ENCODE measurements at regions not wholly inside any gene's neighbourhood (a gene's known extent, or its start where the extent isn't known, plus 50 kb on each side); places are given as distances from the start of the nearest gene placed in this dataset.

GRCh38 chr14:84445486-84445885, 1084.5 kb upstream of the FLRT2 start:
- intact Hi-C loops (cut with DNase I) = no loop called here
- no peak for DNase-seq
- H3K9ac ChIP-seq (ENCODE audit: low read depth in 2 of 2, low read length in 2 of 2) = no peak overlapping the region
- H3K27me3 ChIP-seq = no peaks in the 10 kb centered on the region
- H3K36me3 ChIP-seq = no peaks in the 10 kb centered on the region
- no peaks in the 10 kb centered on the region for H3K9me3 ChIP-seq
- no peaks in the 10 kb centered on the region for H3K4me1 ChIP-seq
- TF ChIP-seq CTCF (IDR thresholded peaks at IDR 0.05) = no peak
- no peak overlapping the region for H3K4me3 ChIP-seq
- no peak overlapping the region for H3K27ac ChIP-seq

GRCh38 chr14:84446250-84446649, 1083.7 kb upstream of the FLRT2 start:
- no peak overlapping the region for H3K9ac ChIP-seq (ENCODE audit: low read depth in 2 of 2, low read length in 2 of 2)
- H3K9me3 ChIP-seq = no peaks in the 10 kb centered on the region
- H3K27ac ChIP-seq = no peak overlapping the region
- no peak overlapping the region for H3K4me3 ChIP-seq
- TF ChIP-seq CTCF (IDR thresholded peaks at IDR 0.05) = no peak
- intact Hi-C loops (cut with DNase I) = no loop called here
- H3K27me3 ChIP-seq = no peaks in the 10 kb centered on the region
- H3K4me1 ChIP-seq = no peaks in the 10 kb centered on the region
- DNase-seq = no peak
- no peaks in the 10 kb centered on the region for H3K36me3 ChIP-seq

GRCh38 chr14:84453307-84453950, 1076.5 kb upstream of the FLRT2 start:
- Histone ChIP-seq H3K27me3 (no peaks in the 10 kb centered on the region), H3K9me3 (no peaks in the 10 kb centered on the region), H3K9ac (ENCODE audit: low read depth in 2 of 2, low read length in 2 of 2) (no peak overlapping the region), H3K4me1 (no peaks in the 10 kb centered on the region), H3K4me3 (no peak overlapping the region), H3K36me3 (no peaks in the 10 kb centered on the region), H3K27ac (no peak overlapping the region)
- no peak for DNase-seq
- no peak for TF ChIP-seq CTCF (IDR thresholded peaks at IDR 0.05)
- intact Hi-C loops (cut with DNase I) = no loop called here

GRCh38 chr14:84454114-84454513, 1075.8 kb upstream of the FLRT2 start:
- TF ChIP-seq CTCF (IDR thresholded peaks at IDR 0.05) = no peak
- no peak for DNase-seq
- no peaks in the 10 kb centered on the region for H3K9me3 ChIP-seq
- no peak overlapping the region for H3K4me3 ChIP-seq
- no peak overlapping the region for H3K9ac ChIP-seq (ENCODE audit: low read depth in 2 of 2, low read length in 2 of 2)
- no peaks in the 10 kb centered on the region for H3K27me3 ChIP-seq
- intact Hi-C loops (cut with DNase I) = no loop called here
- no peaks in the 10 kb centered on the region for H3K4me1 ChIP-seq
- no peak overlapping the region for H3K27ac ChIP-seq
- H3K36me3 ChIP-seq = no peaks in the 10 kb centered on the region

- Histone ChIP-seq H3K27me3 (no peaks in the 10 kb centered on the region), H3K4me3 (no peak overlapping the region), H3K9ac (ENCODE audit: low read depth in 2 of 2, low read length in 2 of 2) (no peak overlapping the region), H3K4me1 (no peaks in the 10 kb centered on the region), H3K9me3 (no peaks in the 10 kb centered on the region), H3K36me3 (no peaks in the 10 kb centered on the region), H3K27ac (no peak overlapping the region)
- no peak for TF ChIP-seq CTCF (IDR thresholded peaks at IDR 0.05)
- no peak for DNase-seq
- intact Hi-C loops (cut with DNase I) = no loop called here
These were observed 1073.0 kb upstream of the FLRT2 start for GRCh38 chr14:84456946-84457345.
